ENCODE measurements at regions not wholly inside any gene's neighbourhood (a gene's known extent, or its start where the extent isn't known, plus 50 kb on each side); places are given as distances from the start of the nearest gene placed in this dataset.

DNA sequence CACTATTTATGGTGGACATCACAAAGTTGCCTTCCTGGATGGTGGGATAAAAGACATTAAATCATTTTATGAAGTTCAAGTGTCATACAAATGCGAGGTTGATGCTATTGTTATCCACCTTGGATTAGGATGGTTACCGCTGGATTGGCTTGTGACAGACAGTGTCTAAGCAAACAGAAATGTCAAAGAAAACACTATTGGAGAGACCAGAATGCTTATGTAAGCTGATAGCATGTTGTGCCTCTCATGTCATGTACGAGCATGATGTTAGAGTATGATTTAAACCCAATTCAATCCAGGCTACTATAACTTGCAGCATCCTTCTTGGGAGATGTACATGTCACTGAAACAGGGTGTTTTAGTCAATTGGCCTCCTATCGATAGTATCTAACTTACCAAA is 178.8 kb upstream of the C9orf72 start (continued):
- TF ChIP-seq, protein P1, sequence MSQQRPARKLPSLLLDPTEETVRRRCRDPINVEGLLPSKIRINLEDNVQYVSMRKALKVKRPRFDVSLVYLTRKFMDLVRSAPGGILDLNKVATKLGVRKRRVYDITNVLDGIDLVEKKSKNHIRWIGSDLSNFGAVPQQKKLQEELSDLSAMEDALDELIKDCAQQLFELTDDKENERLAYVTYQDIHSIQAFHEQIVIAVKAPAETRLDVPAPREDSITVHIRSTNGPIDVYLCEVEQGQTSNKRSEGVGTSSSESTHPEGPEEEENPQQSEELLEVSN (IDR thresholded peaks at IDR 0.05), result no peak
- no peak for TF ChIP-seq TCF12 (IDR thresholded peaks at IDR 0.05; ENCODE audit: low read depth, low read length)
- no peak for TF ChIP-seq EP300 (IDR thresholded peaks at IDR 0.05; ENCODE audit: borderline replicate concordance in 1 of 2, low read depth in 2 of 2, low read length in 2 of 2)
- no peak for TF ChIP-seq SP2 (IDR thresholded peaks at IDR 0.05; ENCODE audit: low read length)
- no peak for TF ChIP-seq RAD21 (IDR thresholded peaks at IDR 0.05 in 1 of 2, conservative IDR thresholded peaks at IDR 0.05 in 1 of 2; ENCODE audit: low read depth in 2 of 2, low read length in 2 of 2)
